PC-9 (cell line): ENCODE measurements at regions not wholly inside any gene's neighbourhood (a gene's known extent, or its start where the extent isn't known, plus 50 kb on each side); places are given as distances from the start of the nearest gene placed in this dataset.

Experiments used
- BruUV-seq: library from RNA; stranded (reverse); fragments of 400-500 nt; replicated peaks from 2 replicates; lab custom pipeline; 2021; lab: Mats Ljungman, UMichigan
- CTCF ChIA-PET: fragments of 300-600 bp; sonication (Branson Sonifier 250); formaldehyde crosslinking; loops from one replicate; lab custom pipeline; 2022; ENCODE audit warnings: antibody characterized with exemption; lab: Charles Lee
- POLR2A ChIA-PET: fragments of 300-600 bp; sonication (Branson Sonifier 250); formaldehyde crosslinking; loops from one replicate; lab custom pipeline; 2022; ENCODE audit warnings: antibody characterized with exemption; ENCODE audit not compliant: unreplicated experiment; lab: Charles Lee
- DNase-seq, 2 experiments: peaks; one replicate each; pipeline versions ENCODE4 v3.0.0 to v3.0.0-alpha.2; 2015 to 2022; ENCODE audit warnings: mixed read lengths in 1 of 2
- H2AFZ ChIP-seq: fragments of 200-600 bp; sonication (generic); 2 replicates; pipeline ENCODE4 v1.8.1; 2017; ENCODE audit warnings: antibody characterized with exemption
- H3F3A ChIP-seq: fragments of 200-600 bp; sonication (generic); 2 replicates; pipeline ENCODE4 v1.8.1; 2017; ENCODE audit warnings: antibody characterized with exemption, mild to moderate bottlenecking, low read depth; ENCODE audit not compliant: insufficient read depth
- H3K27ac ChIP-seq: fragments of 200-600 bp; sonication (generic); 2 replicates; pipeline ENCODE4 v1.6.1; 2016; ENCODE audit warnings: mixed run types
- H3K27me3 ChIP-seq: fragments of 200-600 bp; sonication (generic); 2 replicates; pipeline ENCODE4 v1.6.1; 2016; ENCODE audit warnings: low read depth, mixed run types; ENCODE audit not compliant: insufficient read depth
- H3K36me3 ChIP-seq: fragments of 200-600 bp; sonication (generic); 2 replicates; pipeline ENCODE4 v1.6.1; 2016; ENCODE audit warnings: low read depth, mixed run types
- H3K4me1 ChIP-seq: fragments of 200-600 bp; sonication (generic); replicated peaks from 2 replicates; pipeline ENCODE4 v1.6.1; 2016; ENCODE audit warnings: mixed run types; ENCODE audit not compliant: insufficient read depth
- H3K4me2 ChIP-seq: fragments of 200-600 bp; sonication (generic); 2 replicates; pipeline ENCODE4 v1.6.1; 2017; ENCODE audit warnings: mixed run types
- H3K4me3 ChIP-seq: fragments of 200-600 bp; sonication (generic); 2 replicates; pipeline ENCODE4 v1.6.1; 2016; ENCODE audit warnings: mixed run types
- H3K79me2 ChIP-seq: fragments of 200-600 bp; sonication (generic); 2 replicates; pipeline ENCODE4 v1.6.1; 2017; ENCODE audit warnings: low read depth, mixed run types
- H3K9me2 ChIP-seq: fragments of 200-600 bp; sonication (generic); 2 replicates; pipeline ENCODE4 v1.8.1; 2017; ENCODE audit warnings: mild to moderate bottlenecking; ENCODE audit not compliant: insufficient read depth
- H3K9me3 ChIP-seq: fragments of 200-600 bp; sonication (generic); 2 replicates; pipeline ENCODE4 v1.8.1; 2016; ENCODE audit warnings: low read depth; ENCODE audit not compliant: insufficient read depth
- H4K20me1 ChIP-seq: fragments of 200-600 bp; sonication (generic); 2 replicates; pipeline ENCODE4 v1.8.1; 2017; ENCODE audit not compliant: insufficient read depth
- EZH2 ChIP-seq: fragments of 200-600 bp; sonication (generic); IDR thresholded peaks from 2 replicates; pipeline ENCODE4 v1.8.0; 2017; ENCODE audit warnings: antibody characterized with exemption, low read depth
- intact Hi-C: fragments of 100-400 bp; cut with micrococcal nuclease; formaldehyde crosslinking; loops from one replicate; pipeline ENCODE4 v1.10.0; 2022; ENCODE audit not compliant: unreplicated experiment
- TF ChIP-seq, protein P1 (sequence below): fragments of 200-600 bp; sonication (generic); conservative IDR thresholded peaks from 2 replicates; pipeline ENCODE4 v1.6.1; 2017; ENCODE audit warnings: mixed run types, antibody characterized with exemption, mild to moderate bottlenecking, moderate library complexity

DNA sequence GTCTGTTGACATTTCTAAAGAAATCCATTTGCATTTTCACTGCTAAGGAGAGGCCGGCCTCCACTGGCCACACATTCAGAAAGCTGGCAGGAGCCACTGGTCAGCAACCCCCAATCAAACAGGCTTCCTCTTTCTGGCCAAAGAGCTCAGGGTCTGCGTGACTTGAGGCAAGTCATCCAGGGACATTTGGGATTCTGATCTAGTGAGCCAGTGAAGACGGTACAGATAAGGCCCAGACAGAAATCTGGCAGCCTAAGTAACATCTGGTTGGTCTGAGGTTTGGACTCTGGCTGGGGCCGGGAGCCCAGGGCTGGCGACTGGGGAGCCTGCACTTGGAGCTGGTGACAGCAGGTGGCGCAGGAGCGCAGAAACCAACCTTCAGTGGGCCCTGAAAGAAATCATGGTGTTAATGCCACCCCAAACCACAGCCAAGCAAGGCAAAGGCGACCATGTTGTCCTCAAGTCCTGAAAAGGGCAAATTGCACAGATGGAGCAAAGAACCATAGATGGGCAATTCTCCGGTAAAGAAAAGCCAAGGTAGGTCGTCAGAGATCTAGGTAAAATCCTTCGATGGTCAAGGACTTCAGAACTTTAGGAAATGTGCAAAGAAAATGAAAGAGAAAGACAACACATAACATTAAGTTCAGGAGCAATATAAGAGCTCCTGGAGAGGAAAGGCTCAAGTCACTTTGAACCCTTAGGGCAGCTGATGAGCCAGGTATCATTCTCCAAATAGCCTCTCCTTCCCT is 99.4 kb upstream of the BLID start:
- Histone ChIP-seq H4K20me1 (no peaks in the 10 kb centered on the region), H3K4me3 (no peak overlapping the region), H3K27me3 (no peaks in the 10 kb centered on the region), H3K36me3 (no peaks in the 10 kb centered on the region), H3F3A (peaks cover 3% of the 10 kb centered on the region; the same call in 1 of the 2 replicates), H2AFZ (peak overlapping the region; percentile 67), H3K4me2 (no peak overlapping the region), H3K9me3 (no peaks in the 10 kb centered on the region), H3K4me1 (peaks cover 4% of the 10 kb centered on the region), H3K9me2 (no peaks in the 10 kb centered on the region), H3K27ac (no peak overlapping the region), H3K79me2 (no peaks in the 10 kb centered on the region)
- ChIA-PET POLR2A (no interaction called here), CTCF (interaction anchor here (0.6 to 1.1 kb wide), 2 partner anchors 41 to 107 kb away, joined by 3 to 4 read pairs; no protein-coding TSS in a partner anchor)
- TF ChIP-seq, protein P1, sequence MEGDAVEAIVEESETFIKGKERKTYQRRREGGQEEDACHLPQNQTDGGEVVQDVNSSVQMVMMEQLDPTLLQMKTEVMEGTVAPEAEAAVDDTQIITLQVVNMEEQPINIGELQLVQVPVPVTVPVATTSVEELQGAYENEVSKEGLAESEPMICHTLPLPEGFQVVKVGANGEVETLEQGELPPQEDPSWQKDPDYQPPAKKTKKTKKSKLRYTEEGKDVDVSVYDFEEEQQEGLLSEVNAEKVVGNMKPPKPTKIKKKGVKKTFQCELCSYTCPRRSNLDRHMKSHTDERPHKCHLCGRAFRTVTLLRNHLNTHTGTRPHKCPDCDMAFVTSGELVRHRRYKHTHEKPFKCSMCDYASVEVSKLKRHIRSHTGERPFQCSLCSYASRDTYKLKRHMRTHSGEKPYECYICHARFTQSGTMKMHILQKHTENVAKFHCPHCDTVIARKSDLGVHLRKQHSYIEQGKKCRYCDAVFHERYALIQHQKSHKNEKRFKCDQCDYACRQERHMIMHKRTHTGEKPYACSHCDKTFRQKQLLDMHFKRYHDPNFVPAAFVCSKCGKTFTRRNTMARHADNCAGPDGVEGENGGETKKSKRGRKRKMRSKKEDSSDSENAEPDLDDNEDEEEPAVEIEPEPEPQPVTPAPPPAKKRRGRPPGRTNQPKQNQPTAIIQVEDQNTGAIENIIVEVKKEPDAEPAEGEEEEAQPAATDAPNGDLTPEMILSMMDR = peak; percentile 93
- TF ChIP-seq EZH2 = no peak
- intact Hi-C loops = loop anchor here (1.0 kb wide), 1 partner anchor 290 kb away; no protein-coding TSS in a partner anchor
- no TSS peak for BruUV-seq
- DNase-seq = peak in 1 of 2 experiments; percentile 59

DNA sequence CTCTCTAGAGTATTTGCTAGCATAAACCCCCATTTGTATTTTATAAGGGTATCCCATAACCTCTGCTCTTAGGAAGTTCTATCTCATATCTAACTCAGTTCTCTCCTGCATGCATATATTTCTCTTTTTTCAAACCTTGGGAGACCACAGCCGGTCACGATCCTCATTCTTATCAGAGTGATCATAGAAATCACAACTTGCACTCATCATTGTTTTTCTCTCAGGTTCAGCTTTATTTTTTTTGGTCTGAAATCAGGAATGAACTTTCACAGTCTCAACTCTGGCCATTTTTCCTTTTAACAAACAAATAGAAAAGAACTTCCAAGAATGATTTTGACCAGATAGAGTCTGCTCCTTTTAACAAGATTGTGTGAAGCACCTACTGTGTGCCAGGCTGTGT is 98.6 kb upstream of the BLID start:
- peaks cover 7% of the 10 kb centered on the region; the same call in 1 of the 2 replicates for H3F3A ChIP-seq
- no peaks in the 10 kb centered on the region for H3K9me2 ChIP-seq
- peaks cover 10% of the 10 kb centered on the region for H3K4me1 ChIP-seq
- DNase-seq = no peak
- H4K20me1 ChIP-seq = no peaks in the 10 kb centered on the region
- CTCF ChIA-PET = interaction anchor here (1.1 kb wide), 1 partner anchor 106 kb away, joined by 3 read pairs; no protein-coding TSS in a partner anchor
- no peaks in the 10 kb centered on the region for H3K9me3 ChIP-seq
- H3K36me3 ChIP-seq = no peaks in the 10 kb centered on the region
- POLR2A ChIA-PET = no interaction called here
- H3K4me2 ChIP-seq = no peak overlapping the region
- no TSS peak for BruUV-seq
- H2AFZ ChIP-seq = no peak overlapping the region
- intact Hi-C loops = no loop called here
- TF ChIP-seq, protein P1 = no peak
- no peak for TF ChIP-seq EZH2
- H3K79me2 ChIP-seq = no peaks in the 10 kb centered on the region
- H3K27me3 ChIP-seq = no peaks in the 10 kb centered on the region
- H3K27ac ChIP-seq = no peak overlapping the region
- no peak overlapping the region for H3K4me3 ChIP-seq

DNA sequence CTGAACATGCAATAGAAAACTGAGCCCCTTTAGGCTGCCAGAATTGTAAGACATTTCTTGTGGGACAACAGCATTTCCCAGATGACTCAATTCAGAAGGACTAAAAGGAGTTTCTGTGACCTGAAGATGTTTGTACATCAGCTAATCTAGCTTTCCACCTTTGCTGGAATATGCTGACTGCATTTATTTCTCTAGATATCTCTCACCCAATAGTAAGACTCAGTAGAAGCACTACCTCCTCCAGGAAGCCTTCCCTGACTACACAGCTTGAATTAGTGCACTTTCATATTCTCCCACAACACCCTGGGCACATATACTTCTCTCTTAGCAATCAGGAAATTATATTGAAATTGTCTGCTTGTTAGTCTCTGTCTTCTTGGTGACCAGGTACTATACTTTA is 98.1 kb upstream of the BLID start:
- Histone ChIP-seq H3K79me2 (no peaks in the 10 kb centered on the region), H3K36me3 (no peaks in the 10 kb centered on the region), H3K27me3 (no peaks in the 10 kb centered on the region), H2AFZ (no peak overlapping the region), H3F3A (peaks cover 7% of the 10 kb centered on the region; the same call in 1 of the 2 replicates), H3K4me2 (no peak overlapping the region), H3K4me1 (peaks cover 10% of the 10 kb centered on the region), H4K20me1 (no peaks in the 10 kb centered on the region), H3K9me2 (no peaks in the 10 kb centered on the region), H3K9me3 (no peaks in the 10 kb centered on the region), H3K27ac (no peak overlapping the region), H3K4me3 (no peak overlapping the region)
- TF ChIP-seq, protein P1 = no peak
- TF ChIP-seq EZH2 = no peak
- BruUV-seq = no TSS peak
- CTCF ChIA-PET = no interaction called here
- POLR2A ChIA-PET = no interaction called here
- DNase-seq = no peak
- intact Hi-C loops = no loop called here
